GM12878 (cell line): ENCODE measurements at regions not wholly inside any gene's neighbourhood (a gene's known extent, or its start where the extent isn't known, plus 50 kb on each side); places are given as distances from the start of the nearest gene placed in this dataset.

Experiments
- ATAC-seq: fragments of 200-7000 bp; cut with Tn5 transposase; 3 replicates; pipeline ENCODE4 v1.9.1; 2020; ENCODE audit warnings: mild to moderate bottlenecking, moderate library complexity
- BruUV-seq: library from RNA; stranded (reverse); fragments of 400-500 nt; replicated peaks from 2 replicates; lab custom pipeline; 2021; lab: Mats Ljungman, UMichigan
- CTCF ChIA-PET: fragments of 300-600 bp; sonication (Branson Sonifier 250); formaldehyde crosslinking; extraction: SDS; loops from one replicate; lab custom pipeline; 2021; ENCODE audit warnings: inconsistent platforms; lab: Yijun Ruan, JAX
- POLR2A ChIA-PET: fragments of 350-600 bp; formaldehyde crosslinking; extraction: SDS; loops from one replicate; lab custom pipeline; 2021; ENCODE audit warnings: inconsistent platforms; lab: Charles Lee
- RAD21 ChIA-PET: fragments of 300-600 bp; sonication (Branson Sonifier 250); formaldehyde crosslinking; loops from one replicate; lab custom pipeline; 2023; ENCODE audit warnings: antibody characterized with exemption; ENCODE audit not compliant: unreplicated experiment; lab: Charles Lee
- SMC1A ChIA-PET: fragments of 300-600 bp; sonication (Branson Sonifier 250); formaldehyde crosslinking; loops from one replicate; lab custom pipeline; 2023; ENCODE audit not compliant: unreplicated experiment, uncharacterized antibody; lab: Charles Lee
- DNase-seq: peaks from one replicate; pipeline ENCODE4 v3.0.0-alpha.2; 2011; ENCODE audit warnings: low read depth, low spot score
- FAIRE-seq: peaks from 3 replicates; lab custom pipeline; 2011; peaks lifted over from hg19 to GRCh38; lab: Jason Lieb, UNC
- H2AFZ ChIP-seq: 2 replicates; pipeline ENCODE4 v1.6.0; 2011; ENCODE audit warnings: low read depth, low read length, control low read depth; ENCODE audit not compliant: control insufficient read depth
- H3K27ac ChIP-seq: 2 replicates; pipeline ENCODE4 v1.5.1; 2011; ENCODE audit warnings: control low read depth; ENCODE audit not compliant: control insufficient read depth, insufficient read depth
- H3K27me3 ChIP-seq, 2 experiments: replicated peaks in 1 of 2; 2 replicates each; pipeline versions ENCODE4 v1.6.0 to v1.6.1; 2011; ENCODE audit warnings: low read length in 1 of 2; ENCODE audit not compliant: control insufficient read depth in 2 of 2, insufficient read depth in 2 of 2
- H3K36me3 ChIP-seq, 2 experiments: 2 replicates each; pipeline ENCODE4 v1.5.1; 2011; ENCODE audit warnings: low read length in 1 of 2; ENCODE audit not compliant: control insufficient read depth in 2 of 2, insufficient read depth in 2 of 2
- H3K4me1 ChIP-seq: 2 replicates; pipeline ENCODE4 v1.6.1; 2011; ENCODE audit warnings: mild to moderate bottlenecking, low read length, moderate library complexity, mixed read lengths; ENCODE audit not compliant: control insufficient read depth, insufficient read depth
- H3K4me2 ChIP-seq: 2 replicates; pipeline ENCODE4 v1.6.0; 2011; ENCODE audit warnings: control low read depth; ENCODE audit not compliant: control insufficient read depth, insufficient read depth
- H3K4me3 ChIP-seq: fragments of 200-600 bp; sonication (generic); 2 replicates; pipeline ENCODE4 v1.5.1; 2016
- H3K79me2 ChIP-seq: 2 replicates; pipeline ENCODE4 v1.6.0; 2011; ENCODE audit warnings: low read length; ENCODE audit not compliant: control insufficient read depth, insufficient read depth
- H3K9ac ChIP-seq: 2 replicates; pipeline ENCODE4 v1.8.0; 2011; ENCODE audit warnings: low read length, control low read depth, mixed read lengths; ENCODE audit not compliant: control insufficient read depth, insufficient read depth
- H3K9me3 ChIP-seq: replicated peaks from 3 replicates; pipeline ENCODE4 v1.5.1; 2011; ENCODE audit warnings: mild to moderate bottlenecking, low read length; ENCODE audit not compliant: control insufficient read depth, insufficient read depth
- H4K20me1 ChIP-seq: 2 replicates; pipeline ENCODE4 v1.6.0; 2011; ENCODE audit not compliant: control insufficient read depth, insufficient read depth
- BRCA1 ChIP-seq: IDR thresholded peaks from 2 replicates; pipeline ENCODE4 v1.6.1; 2011; ENCODE audit warnings: low read depth, low read length, improper control_type of control experiment
- CREM ChIP-seq: IDR thresholded peaks from 2 replicates; pipeline ENCODE4 v1.6.1; 2014; ENCODE audit warnings: antibody characterized with exemption, low read depth
- MLLT1 ChIP-seq: fragments of 450-650 bp; IDR thresholded peaks from 2 replicates; pipeline ENCODE4 v1.6.1; 2016; ENCODE audit warnings: mild to moderate bottlenecking
- PKNOX1 ChIP-seq: fragments of 450-650 bp; IDR thresholded peaks from 2 replicates; pipeline ENCODE4 v1.6.1; 2016; ENCODE audit warnings: mild to moderate bottlenecking
- SMAD5 ChIP-seq: IDR thresholded peaks from 2 replicates; pipeline ENCODE4 v1.6.1; 2016; ENCODE audit warnings: antibody characterized with exemption, low read depth
- WGBS: methylation state at CpG from one replicate; pipeline ENCODE4 v1.1.6; 2016; ENCODE audit warnings: low lambda C conversion rate; ENCODE audit not compliant: insufficient replicate concordance, insufficient coverage; ENCODE audit errors: missing lambda C conversion rate; 5-methylcytosine and 5-hydroxymethylcytosine counted together
- in situ Hi-C: fragments of 300-500 bp; cut with MboI; formaldehyde crosslinking; loops from 9 replicates; pipeline ENCODE4 v1.14.3; 2018; ENCODE audit warnings: mixed read lengths
- intact Hi-C: fragments of 100-400 bp; cut with micrococcal nuclease; formaldehyde crosslinking; loops from one replicate; pipeline ENCODE4 v1.14.2; 2022; ENCODE audit not compliant: unreplicated experiment
- TF ChIP-seq, protein P1 (sequence below): fragments of 450-650 bp; IDR thresholded peaks from 2 replicates; pipeline ENCODE4 v1.6.1; 2016; ENCODE audit warnings: mild to moderate bottlenecking, moderate library complexity, borderline replicate concordance

GRCh38 chr7:42289473-42289872 lies 52.5 kb upstream of the GLI3 start:
- ChIA-PET CTCF (no interaction called here), RAD21 (no interaction called here), POLR2A (no interaction called here), SMC1A (no interaction called here)
- Histone ChIP-seq H3K27me3 (no peaks in the 10 kb centered on the region), H2AFZ (no peak overlapping the region), H3K4me2 (no peak overlapping the region), H4K20me1 (no peaks in the 10 kb centered on the region), H3K9ac (no peak overlapping the region), H3K36me3 (no peaks in the 10 kb centered on the region), H3K4me3 (no peak overlapping the region), H3K4me1 (no peaks in the 10 kb centered on the region), H3K9me3 (no peaks in the 10 kb centered on the region), H3K27ac (no peak overlapping the region), H3K79me2 (no peaks in the 10 kb centered on the region)
- BruUV-seq, result no TSS peak
- TF ChIP-seq SMAD5 (no peak), MLLT1 (no peak), PKNOX1 (no peak), BRCA1 (no peak), CREM (no peak)
- TF ChIP-seq, protein P1, sequence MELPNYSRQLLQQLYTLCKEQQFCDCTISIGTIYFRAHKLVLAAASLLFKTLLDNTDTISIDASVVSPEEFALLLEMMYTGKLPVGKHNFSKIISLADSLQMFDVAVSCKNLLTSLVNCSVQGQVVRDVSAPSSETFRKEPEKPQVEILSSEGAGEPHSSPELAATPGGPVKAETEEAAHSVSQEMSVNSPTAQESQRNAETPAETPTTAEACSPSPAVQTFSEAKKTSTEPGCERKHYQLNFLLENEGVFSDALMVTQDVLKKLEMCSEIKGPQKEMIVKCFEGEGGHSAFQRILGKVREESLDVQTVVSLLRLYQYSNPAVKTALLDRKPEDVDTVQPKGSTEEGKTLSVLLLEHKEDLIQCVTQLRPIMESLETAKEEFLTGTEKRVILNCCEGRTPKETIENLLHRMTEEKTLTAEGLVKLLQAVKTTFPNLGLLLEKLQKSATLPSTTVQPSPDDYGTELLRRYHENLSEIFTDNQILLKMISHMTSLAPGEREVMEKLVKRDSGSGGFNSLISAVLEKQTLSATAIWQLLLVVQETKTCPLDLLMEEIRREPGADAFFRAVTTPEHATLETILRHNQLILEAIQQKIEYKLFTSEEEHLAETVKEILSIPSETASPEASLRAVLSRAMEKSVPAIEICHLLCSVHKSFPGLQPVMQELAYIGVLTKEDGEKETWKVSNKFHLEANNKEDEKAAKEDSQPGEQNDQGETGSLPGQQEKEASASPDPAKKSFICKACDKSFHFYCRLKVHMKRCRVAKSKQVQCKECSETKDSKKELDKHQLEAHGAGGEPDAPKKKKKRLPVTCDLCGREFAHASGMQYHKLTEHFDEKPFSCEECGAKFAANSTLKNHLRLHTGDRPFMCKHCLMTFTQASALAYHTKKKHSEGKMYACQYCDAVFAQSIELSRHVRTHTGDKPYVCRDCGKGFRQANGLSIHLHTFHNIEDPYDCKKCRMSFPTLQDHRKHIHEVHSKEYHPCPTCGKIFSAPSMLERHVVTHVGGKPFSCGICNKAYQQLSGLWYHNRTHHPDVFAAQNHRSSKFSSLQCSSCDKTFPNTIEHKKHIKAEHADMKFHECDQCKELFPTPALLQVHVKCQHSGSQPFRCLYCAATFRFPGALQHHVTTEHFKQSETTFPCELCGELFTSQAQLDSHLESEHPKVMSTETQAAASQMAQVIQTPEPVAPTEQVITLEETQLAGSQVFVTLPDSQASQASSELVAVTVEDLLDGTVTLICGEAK, result no peak
- FAIRE-seq, result no peak
- WGBS, result 0% methylated on average over 1 of the region's 1 CpG
- in situ Hi-C loops, result no loop called here
- intact Hi-C loops, result no loop called here
- no peak for DNase-seq
- ATAC-seq, result no peak
